ENCODE measurements at regions not wholly inside any gene's neighbourhood (a gene's known extent, or its start where the extent isn't known, plus 50 kb on each side); places are given as distances from the start of the nearest gene placed in this dataset.

DNA sequence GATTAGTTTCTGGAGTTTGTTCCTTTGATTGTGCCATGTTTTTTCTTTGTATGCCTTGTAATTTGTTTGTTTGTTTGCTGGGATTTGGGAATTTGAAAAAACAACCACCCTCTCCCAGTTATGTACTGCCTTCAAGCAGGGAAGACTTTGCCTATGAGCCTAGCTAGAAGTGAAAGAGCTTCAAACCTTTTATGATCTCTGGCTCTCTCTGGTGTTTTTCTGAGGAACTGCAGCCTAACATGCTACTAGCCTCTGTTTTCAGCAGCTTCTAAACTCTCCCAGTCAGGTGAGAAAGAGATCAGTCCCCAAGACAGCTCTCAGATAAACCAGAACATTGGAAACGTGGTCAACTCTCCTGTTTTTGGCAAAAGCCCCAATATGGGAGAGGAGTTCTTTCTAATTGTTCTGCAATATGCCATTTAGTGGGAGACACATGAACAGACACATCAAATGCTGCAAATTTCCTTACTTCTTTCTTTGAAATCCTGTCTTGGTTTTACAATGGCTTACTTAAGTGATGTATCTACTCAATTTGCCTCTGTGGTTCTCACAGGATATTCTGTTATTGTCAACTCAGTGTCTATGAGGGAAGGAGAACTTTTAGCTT is 58.9 kb upstream of the SERINC1 start:
- no CpG with 5 or more reads among the region's 1 CpG for WGBS (ENCODE audit: extremely low coverage, insufficient read length, low lambda C conversion rate)

More for the DNA sequence above, 58.9 kb upstream of the SERINC1 start:
- Mint-ChIP-seq H3K36me3 (ENCODE audit: insufficient read depth in 1 of 3, low read depth in 3 of 3) (peaks cover 8 to 14% (median 12%) of the 10 kb centered on the region in 3 experiments), H3K27ac (no peak overlapping the region), H3K9me3 (peaks cover 3 to 10% of the 10 kb centered on the region in 2 experiments; a peak in 4 of 5 replicates), H3K27me3 (ENCODE audit: low read depth) (no peaks in the 10 kb centered on the region), H3K4me3 (no peak overlapping the region), H3K4me1 (peaks cover 2 to 14% of the 10 kb centered on the region in 2 experiments; a peak in 3 of 4 replicates)
- no peak overlapping the region for H2BK15ac ChIP-seq (ENCODE audit: low read depth, low read length)
- H3K27ac ChIP-seq (ENCODE audit: insufficient read length, low read depth, low read length): no peak overlapping the region
- H2BK12ac ChIP-seq (ENCODE audit: insufficient read length, low read depth, low read length): no peak overlapping the region
- H3K14ac ChIP-seq (ENCODE audit: insufficient read depth, low read length): no peak overlapping the region
- H4K20me1 ChIP-seq (ENCODE audit: control insufficient read depth, insufficient read depth, insufficient read length): no peaks in the 10 kb centered on the region
- no peak overlapping the region for H4K91ac ChIP-seq (ENCODE audit: insufficient read length, low read depth, low read length)
- H3K79me1 ChIP-seq (ENCODE audit: insufficient read depth, low read depth, low read length, poor library complexity, severe bottlenecking): no peaks in the 10 kb centered on the region
- no peak overlapping the region for H3K23ac ChIP-seq (ENCODE audit: insufficient read length, low read depth, low read length)
- H2AFZ ChIP-seq (ENCODE audit: low read length): no peak overlapping the region
- no peaks in the 10 kb centered on the region for H3K27me3 ChIP-seq (ENCODE audit: insufficient read depth, low read length)
- no peak overlapping the region for H3K9ac ChIP-seq (ENCODE audit: extremely low read depth, insufficient read length, low read length)
- H3K4me1 ChIP-seq (ENCODE audit: insufficient read depth, low read length): no peaks in the 10 kb centered on the region
- H2BK120ac ChIP-seq (ENCODE audit: low read depth, low read length, poor library complexity, severe bottlenecking): no peak overlapping the region
- H3K9me3 ChIP-seq (ENCODE audit: control insufficient read depth, low read depth, low read length): no peaks in the 10 kb centered on the region
- H3K4me2 ChIP-seq (ENCODE audit: insufficient read depth, insufficient read length, low read length): no peak overlapping the region
- no peak overlapping the region for H2AK5ac ChIP-seq (ENCODE audit: insufficient read length, low read length)
- no peak overlapping the region for H3T11ph ChIP-seq (ENCODE audit: low read length)
- H3K56ac ChIP-seq (ENCODE audit: insufficient read length, low read depth, low read length): no peak overlapping the region
- H2BK20ac ChIP-seq (ENCODE audit: low read depth, low read length, poor library complexity, severe bottlenecking): no peak overlapping the region
- TF ChIP-seq CTCF (conservative IDR thresholded peaks at IDR 0.05): peak; percentile 82
- H2BK5ac ChIP-seq (ENCODE audit: insufficient read length, low read length): no peak overlapping the region
- peak; percentile 57 for DNase-seq
- H3K79me2 ChIP-seq (ENCODE audit: insufficient read depth, low read length): peaks cover 5% of the 10 kb centered on the region; the same call in 1 of the 2 replicates
- no peak overlapping the region for H4K5ac ChIP-seq (ENCODE audit: insufficient read length, low read depth, low read length)
- no peak overlapping the region for H4K8ac ChIP-seq (replicated peaks; ENCODE audit: insufficient read length, low read depth, low read length)
- no peaks in the 10 kb centered on the region for H3K23me2 ChIP-seq (ENCODE audit: insufficient read length, low read depth, low read length, poor library complexity, severe bottlenecking)
- no peak overlapping the region for H3K18ac ChIP-seq (ENCODE audit: insufficient read length, low read depth, low read length)
- no peak overlapping the region for H3K4ac ChIP-seq (ENCODE audit: low read depth, low read length)
